ENCODE measurements at regions not wholly inside any gene's neighbourhood (a gene's known extent, or its start where the extent isn't known, plus 50 kb on each side); places are given as distances from the start of the nearest gene placed in this dataset.

DNA sequence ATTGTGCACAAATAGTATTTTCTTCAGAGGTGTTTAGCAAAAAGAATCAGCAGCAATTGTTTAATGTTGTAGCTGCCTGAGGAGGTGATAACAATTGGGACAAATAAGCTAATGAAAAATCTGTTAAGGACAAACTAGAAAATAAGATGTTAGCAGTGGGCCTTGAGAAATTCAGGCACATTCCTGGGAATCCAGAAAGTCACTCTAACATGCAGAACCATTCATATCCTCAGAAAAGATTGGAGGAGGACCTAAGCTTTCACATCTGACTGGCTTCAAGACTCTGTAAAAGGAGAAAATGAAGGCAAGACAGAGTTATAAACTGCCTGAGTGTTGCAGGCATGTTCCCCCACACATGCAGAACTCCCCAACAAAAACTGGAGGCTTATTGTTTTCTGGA, 353.5 kb upstream of the RGPD4 start:
- TF ChIP-seq, protein P1, sequence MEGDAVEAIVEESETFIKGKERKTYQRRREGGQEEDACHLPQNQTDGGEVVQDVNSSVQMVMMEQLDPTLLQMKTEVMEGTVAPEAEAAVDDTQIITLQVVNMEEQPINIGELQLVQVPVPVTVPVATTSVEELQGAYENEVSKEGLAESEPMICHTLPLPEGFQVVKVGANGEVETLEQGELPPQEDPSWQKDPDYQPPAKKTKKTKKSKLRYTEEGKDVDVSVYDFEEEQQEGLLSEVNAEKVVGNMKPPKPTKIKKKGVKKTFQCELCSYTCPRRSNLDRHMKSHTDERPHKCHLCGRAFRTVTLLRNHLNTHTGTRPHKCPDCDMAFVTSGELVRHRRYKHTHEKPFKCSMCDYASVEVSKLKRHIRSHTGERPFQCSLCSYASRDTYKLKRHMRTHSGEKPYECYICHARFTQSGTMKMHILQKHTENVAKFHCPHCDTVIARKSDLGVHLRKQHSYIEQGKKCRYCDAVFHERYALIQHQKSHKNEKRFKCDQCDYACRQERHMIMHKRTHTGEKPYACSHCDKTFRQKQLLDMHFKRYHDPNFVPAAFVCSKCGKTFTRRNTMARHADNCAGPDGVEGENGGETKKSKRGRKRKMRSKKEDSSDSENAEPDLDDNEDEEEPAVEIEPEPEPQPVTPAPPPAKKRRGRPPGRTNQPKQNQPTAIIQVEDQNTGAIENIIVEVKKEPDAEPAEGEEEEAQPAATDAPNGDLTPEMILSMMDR (IDR thresholded peaks at IDR 0.05; ENCODE audit: low read depth, low read length) = no peak
- TF ChIP-seq EZH2phosphoT487 (IDR thresholded peaks at IDR 0.05; ENCODE audit: low read depth) = no peak
